RWPE1 (cell line): ENCODE measurements at regions not wholly inside any gene's neighbourhood (a gene's known extent, or its start where the extent isn't known, plus 50 kb on each side); places are given as distances from the start of the nearest gene placed in this dataset.

Experiments used
- CTCF ChIA-PET: fragments of 350-600 bp; sonication (Branson Sonifier 250); formaldehyde crosslinking; extraction: SDS; loops from one replicate; lab custom pipeline; 2021; lab: Yijun Ruan, JAX
- POLR2A ChIA-PET: fragments of 400-600 bp; formaldehyde crosslinking; extraction: SDS; loops from one replicate; lab custom pipeline; 2020; ENCODE audit warnings: antibody characterized with exemption; ENCODE audit not compliant: low non-redundant PET; lab: Yijun Ruan, JAX
- DNase-seq: peaks from one replicate; pipeline ENCODE4 v3.0.0; 2012; ENCODE audit warnings: low spot score
- H3K27ac ChIP-seq: fragments of 450-650 bp; 2 replicates; pipeline ENCODE4 v1.5.1; 2017
- TF ChIP-seq, protein P1 (sequence below): fragments of 450-650 bp; conservative IDR thresholded peaks from 2 replicates; pipeline ENCODE4 v1.5.1; 2017; ENCODE audit warnings: low read depth, mild to moderate bottlenecking

DNA sequence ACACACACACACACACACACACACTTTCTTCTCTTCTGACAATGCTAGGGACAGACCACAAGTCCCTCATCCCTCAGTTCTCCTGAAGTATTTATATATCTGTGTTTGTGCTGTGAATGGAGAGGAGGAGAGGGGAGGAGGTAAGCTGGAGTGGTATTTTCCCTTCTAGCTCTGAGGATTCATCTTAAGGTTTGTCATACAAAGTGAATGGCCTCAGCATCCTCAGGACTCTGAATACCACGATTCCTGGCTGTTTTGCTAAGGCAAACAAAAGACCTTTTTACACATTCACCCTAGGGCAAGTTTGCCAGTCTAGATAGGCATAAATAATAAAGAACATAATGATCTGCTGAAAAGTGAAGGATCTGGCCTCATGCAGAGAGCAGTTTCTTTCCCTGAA is 65.7 kb upstream of the CHMP2B start:
- TF ChIP-seq, protein P1, sequence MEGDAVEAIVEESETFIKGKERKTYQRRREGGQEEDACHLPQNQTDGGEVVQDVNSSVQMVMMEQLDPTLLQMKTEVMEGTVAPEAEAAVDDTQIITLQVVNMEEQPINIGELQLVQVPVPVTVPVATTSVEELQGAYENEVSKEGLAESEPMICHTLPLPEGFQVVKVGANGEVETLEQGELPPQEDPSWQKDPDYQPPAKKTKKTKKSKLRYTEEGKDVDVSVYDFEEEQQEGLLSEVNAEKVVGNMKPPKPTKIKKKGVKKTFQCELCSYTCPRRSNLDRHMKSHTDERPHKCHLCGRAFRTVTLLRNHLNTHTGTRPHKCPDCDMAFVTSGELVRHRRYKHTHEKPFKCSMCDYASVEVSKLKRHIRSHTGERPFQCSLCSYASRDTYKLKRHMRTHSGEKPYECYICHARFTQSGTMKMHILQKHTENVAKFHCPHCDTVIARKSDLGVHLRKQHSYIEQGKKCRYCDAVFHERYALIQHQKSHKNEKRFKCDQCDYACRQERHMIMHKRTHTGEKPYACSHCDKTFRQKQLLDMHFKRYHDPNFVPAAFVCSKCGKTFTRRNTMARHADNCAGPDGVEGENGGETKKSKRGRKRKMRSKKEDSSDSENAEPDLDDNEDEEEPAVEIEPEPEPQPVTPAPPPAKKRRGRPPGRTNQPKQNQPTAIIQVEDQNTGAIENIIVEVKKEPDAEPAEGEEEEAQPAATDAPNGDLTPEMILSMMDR = no peak
- no peak for DNase-seq
- ChIA-PET CTCF (no interaction called here), POLR2A (no interaction called here)
- H3K27ac ChIP-seq = no peak overlapping the region

DNA sequence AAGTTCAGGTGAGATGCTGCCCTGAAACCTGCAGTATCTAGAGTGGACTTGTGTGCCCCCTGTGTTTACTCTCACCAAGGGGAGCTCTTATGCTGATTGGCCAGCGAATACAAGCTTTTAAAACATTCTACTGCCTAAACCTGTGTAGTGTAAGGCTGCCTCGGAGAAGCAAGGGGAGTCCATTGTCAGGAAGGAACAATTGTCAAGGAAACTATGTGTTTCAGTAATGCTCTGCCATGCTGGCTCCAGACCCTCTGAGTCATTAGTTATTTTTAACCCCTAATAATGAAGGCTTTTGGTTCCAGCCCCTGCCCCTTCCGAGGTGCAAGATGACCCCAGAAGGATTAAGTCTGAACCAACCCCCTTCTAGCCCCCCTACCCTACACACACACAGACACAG is 66.1 kb upstream of the CHMP2B start:
- no peak overlapping the region for H3K27ac ChIP-seq
- DNase-seq = no peak
- TF ChIP-seq, protein P1 = no peak
- ChIA-PET CTCF (no interaction called here), POLR2A (no interaction called here)

DNA sequence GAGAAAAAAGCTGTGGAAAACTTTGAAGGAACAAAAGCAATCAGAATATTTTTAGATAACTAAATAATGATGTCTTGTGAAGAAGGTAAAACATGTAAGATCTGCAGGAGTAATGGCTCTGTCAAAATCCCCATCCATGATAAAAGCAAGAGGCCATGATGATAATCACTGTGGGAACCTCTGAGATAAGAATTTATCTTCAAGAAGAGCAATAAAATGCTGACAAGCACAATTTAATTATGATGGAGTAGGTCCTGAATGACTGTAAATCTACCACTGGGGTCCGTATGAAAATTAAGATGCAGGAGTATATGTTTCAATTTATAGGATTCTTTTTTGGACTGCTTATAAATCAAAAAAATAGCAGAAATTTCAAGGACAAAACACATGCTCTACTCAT is 68.3 kb upstream of the CHMP2B start:
- DNase-seq = no peak
- TF ChIP-seq, protein P1 = no peak
- POLR2A ChIA-PET = no interaction called here
- no peak overlapping the region for H3K27ac ChIP-seq
- CTCF ChIA-PET = no interaction called here

DNA sequence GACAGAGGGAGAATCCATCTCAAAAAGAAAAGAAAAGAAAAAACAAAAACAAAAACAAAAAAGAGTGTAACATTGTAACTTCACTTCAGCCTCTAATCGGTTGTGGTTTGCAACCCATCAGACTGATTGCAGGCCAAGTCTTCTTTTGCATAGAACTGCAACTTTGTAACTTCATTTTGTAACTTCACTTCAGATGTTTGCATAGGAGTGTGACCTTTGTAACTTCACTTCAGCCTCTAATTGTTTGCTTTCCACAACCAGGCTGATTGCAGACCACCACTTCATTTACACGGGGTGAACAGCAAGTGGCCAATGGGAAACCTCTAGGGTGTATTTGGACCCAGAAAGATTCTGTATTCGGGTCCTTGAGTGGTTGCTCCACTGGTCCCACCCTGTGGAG is 79.1 kb upstream of the CHMP2B start:
- no peak for DNase-seq
- TF ChIP-seq, protein P1 = no peak
- ChIA-PET CTCF (no interaction called here), POLR2A (no interaction called here)
- no peak overlapping the region for H3K27ac ChIP-seq

DNA sequence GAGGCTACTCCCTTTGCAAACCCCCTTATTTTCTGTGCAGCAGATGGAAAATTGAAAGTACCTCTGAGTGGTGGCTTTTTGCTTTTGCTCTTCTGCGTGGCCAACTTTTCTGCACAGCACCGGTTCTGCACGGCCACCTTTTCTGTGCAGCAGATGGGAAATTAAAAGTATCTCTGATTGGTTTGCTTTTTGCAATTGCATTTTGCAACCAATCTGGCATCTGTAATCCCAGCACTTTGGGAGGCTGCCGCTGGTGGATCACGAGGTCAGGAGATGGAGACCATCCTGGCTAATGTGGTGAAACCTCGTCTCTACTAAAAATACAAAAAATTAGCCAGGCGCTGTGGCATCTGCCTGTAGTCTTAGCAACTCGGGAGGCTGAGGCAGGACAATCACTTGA is 79.5 kb upstream of the CHMP2B start:
- TF ChIP-seq, protein P1 = no peak
- DNase-seq = no peak
- H3K27ac ChIP-seq = no peak overlapping the region
- POLR2A ChIA-PET = no interaction called here
- CTCF ChIA-PET = no interaction called here

DNA sequence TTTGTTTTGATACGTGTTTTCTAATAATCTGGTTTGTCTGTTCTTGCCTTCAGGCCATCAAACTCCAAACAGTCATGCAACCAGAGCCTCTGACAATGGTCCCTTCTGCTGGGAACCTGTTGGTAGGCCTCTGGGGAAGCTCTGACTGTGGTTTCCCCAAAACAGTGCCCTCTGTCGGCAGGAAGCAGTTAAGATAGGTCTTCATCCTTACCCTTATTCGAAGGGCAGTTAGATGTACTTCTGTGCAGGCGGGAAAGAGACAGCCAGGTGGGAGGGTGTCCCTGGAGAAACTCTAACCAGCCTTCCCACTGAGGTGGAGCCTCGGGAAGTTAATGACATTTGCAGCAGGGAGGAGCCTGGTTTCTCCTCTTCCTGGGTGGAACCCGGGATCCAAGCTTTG is 81.6 kb upstream of the CHMP2B start:
- CTCF ChIA-PET = interaction anchor here (0.7 kb wide), 1 partner anchor 17 kb away, joined by 3 read pairs; no protein-coding TSS in a partner anchor
- TF ChIP-seq, protein P1 = no peak
- POLR2A ChIA-PET = no interaction called here
- DNase-seq = no peak
- H3K27ac ChIP-seq = no peak overlapping the region
